ENCODE measurements at regions not wholly inside any gene's neighbourhood (a gene's known extent, or its start where the extent isn't known, plus 50 kb on each side); places are given as distances from the start of the nearest gene placed in this dataset.
A peak's percentile ranks its signal among the peaks of the same experiment; 100 is the strongest.

DNA sequence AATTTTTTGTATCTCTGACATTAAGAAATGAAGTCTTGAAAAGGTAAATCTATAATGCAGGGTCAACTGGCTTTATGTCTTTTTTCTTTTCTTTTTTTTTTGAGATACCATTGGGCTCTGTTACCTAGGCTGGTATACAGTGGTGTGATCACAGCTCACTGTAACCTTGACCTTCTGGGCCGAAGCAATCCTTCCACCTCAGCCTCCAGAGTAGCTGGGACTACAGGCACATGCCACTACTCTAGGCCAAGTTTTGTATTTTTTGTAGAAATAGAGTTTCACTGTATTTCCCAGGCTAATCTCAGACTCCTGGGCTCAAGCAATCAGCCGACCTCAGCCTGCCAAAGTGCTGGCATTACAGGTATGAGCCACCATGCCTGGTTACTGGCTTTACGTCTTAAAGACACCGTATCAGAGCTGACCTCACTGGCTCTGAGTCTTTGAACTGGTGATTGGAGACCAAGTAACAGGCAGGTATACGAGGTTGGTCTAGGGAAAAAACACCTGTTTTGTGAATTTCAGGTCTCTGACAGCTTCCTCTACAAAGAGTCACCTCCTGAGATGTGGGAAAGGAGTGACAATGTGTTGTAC, 70.4 kb upstream of the GPBP1 start:
- peak overlapping the region in 1 of 2 experiments; percentile 60; a peak in 3 of 6 replicates for H3K27ac ChIP-seq
- CTCF ChIA-PET = no interaction called here
- 67% methylated on average over 5 of the region's 5 CpGs for WGBS (ENCODE audit: missing lambda C conversion rate)
- POLR2A ChIA-PET = no interaction called here
- no peak overlapping the region for H3K4me3 ChIP-seq
- FAIRE-seq = no peak
- no peak for DNase-seq (ENCODE audit: low read depth in 1 of 2, low spot score in 1 of 2)
- peak overlapping the region; percentile 53 for H3K4me2 ChIP-seq
- no peak for TF ChIP-seq RAD21 (conservative IDR thresholded peaks at IDR 0.05 in 1 of 2, IDR thresholded peaks at IDR 0.05 in 1 of 2)
- no peak for TF ChIP-seq POLR2AphosphoS2 (conservative IDR thresholded peaks at IDR 0.05; ENCODE audit: low read length)
- no peak for TF ChIP-seq HOXB13 (CRISPR knock-in tag; IDR thresholded peaks at IDR 0.05; ENCODE audit: low read depth)
- TF ChIP-seq SREBF2 (IDR thresholded peaks at IDR 0.05) = no peak
- ATAC-seq = no peak
- H3K4me1 ChIP-seq = peaks cover 14% of the 10 kb centered on the region
- H3K9me3 ChIP-seq = peaks cover 4% of the 10 kb centered on the region; the same call in 1 of the 3 replicates

DNA sequence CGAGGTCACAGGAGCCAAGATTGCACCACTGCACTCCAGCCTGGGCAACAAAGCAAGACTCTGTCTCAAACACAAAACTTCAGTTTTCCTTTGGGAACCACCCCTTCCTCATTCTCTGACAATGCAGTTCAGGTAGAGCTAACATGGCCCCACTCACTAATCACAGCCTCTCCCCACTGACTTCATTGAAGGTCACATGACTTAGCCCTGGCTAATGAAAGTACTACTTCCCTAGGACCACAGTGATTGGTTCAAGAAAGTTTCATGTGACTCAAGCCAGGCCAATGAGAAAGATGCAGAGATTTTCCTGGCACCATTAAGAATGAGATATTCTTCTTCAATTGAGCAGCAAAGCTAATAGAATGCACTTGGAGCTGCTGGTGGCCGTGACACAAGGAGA, 67.2 kb upstream of the GPBP1 start:
- no peak overlapping the region for H3K4me3 ChIP-seq
- peak in 1 of 2 experiments; percentile 5 for DNase-seq (ENCODE audit: low read depth in 1 of 2, low spot score in 1 of 2)
- CTCF ChIA-PET = interaction anchor here (0.6 kb wide), 2 partner anchors 30 to 1228 kb away, joined by 3 read pairs; no protein-coding TSS in a partner anchor
- no peak for FAIRE-seq
- WGBS (ENCODE audit: missing lambda C conversion rate) = 45% methylated on average over 2 of the region's 2 CpGs
- TF ChIP-seq KDM1A (IDR thresholded peaks at IDR 0.05; ENCODE audit: low read depth) = no peak
- TF ChIP-seq, protein P1, sequence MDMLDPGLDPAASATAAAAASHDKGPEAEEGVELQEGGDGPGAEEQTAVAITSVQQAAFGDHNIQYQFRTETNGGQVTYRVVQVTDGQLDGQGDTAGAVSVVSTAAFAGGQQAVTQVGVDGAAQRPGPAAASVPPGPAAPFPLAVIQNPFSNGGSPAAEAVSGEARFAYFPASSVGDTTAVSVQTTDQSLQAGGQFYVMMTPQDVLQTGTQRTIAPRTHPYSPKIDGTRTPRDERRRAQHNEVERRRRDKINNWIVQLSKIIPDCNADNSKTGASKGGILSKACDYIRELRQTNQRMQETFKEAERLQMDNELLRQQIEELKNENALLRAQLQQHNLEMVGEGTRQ (IDR thresholded peaks at IDR 0.05) = peak; percentile 26; the same call in 1 of the 2 replicates
- no peak for TF ChIP-seq ZC3H11A (IDR thresholded peaks at IDR 0.05)
- no peaks in the 10 kb centered on the region for H3K9me3 ChIP-seq
- no peak overlapping the region for H3K27ac ChIP-seq
- H3K4me1 ChIP-seq = peaks cover 14% of the 10 kb centered on the region
- ATAC-seq = no peak
- POLR2A ChIA-PET = no interaction called here
- no peak overlapping the region for H3K4me2 ChIP-seq

DNA sequence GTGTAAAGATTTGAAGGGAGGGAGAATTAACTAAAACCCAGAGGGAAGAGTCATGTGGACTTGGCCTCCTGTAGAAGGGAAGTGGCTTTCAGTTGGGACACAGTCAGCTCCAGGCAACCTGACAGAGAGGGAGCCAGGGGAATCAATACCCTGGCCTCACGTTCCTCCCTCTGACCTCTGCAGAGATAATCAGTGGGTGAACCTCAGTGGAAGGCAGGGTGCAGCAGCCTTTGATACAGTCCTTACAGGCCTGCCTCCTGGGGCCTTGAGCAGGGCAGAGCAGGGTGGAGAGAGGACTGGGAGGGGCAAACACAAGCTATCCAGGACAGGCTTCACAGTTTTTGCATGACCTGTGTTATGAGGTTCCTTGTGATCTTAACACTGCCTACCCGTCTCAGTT, 61.9 kb upstream of the GPBP1 start:
- FAIRE-seq (no peak), DNase-seq (ENCODE audit: low read depth in 1 of 2, low spot score in 1 of 2) (no peak), ATAC-seq (peak in 1 of 2 experiments; percentile 24; a peak in 1 of 6 replicates)
- ChIA-PET CTCF (no interaction called here), POLR2A (no interaction called here)
- H3K4me1 ChIP-seq = no peaks in the 10 kb centered on the region
- no peak overlapping the region for H3K4me2 ChIP-seq
- no peak overlapping the region for H3K27ac ChIP-seq
- no peak overlapping the region for H3K4me3 ChIP-seq
- TF ChIP-seq SREBF2 (IDR thresholded peaks at IDR 0.05) = no peak
- no peak for TF ChIP-seq CHD2 (IDR thresholded peaks at IDR 0.05; ENCODE audit: low read length, partially characterized antibody)
- TF ChIP-seq, protein P1 (IDR thresholded peaks at IDR 0.05) = no peak
- no peak for TF ChIP-seq POLR2AphosphoS2 (conservative IDR thresholded peaks at IDR 0.05; ENCODE audit: low read length)
- TF ChIP-seq EHF (CRISPR knock-in tag; IDR thresholded peaks at IDR 0.05) = no peak
- TF ChIP-seq CEBPB (IDR thresholded peaks at IDR 0.05) = no peak
- no peak for TF ChIP-seq KDM1A (IDR thresholded peaks at IDR 0.05; ENCODE audit: low read depth)
- no peak for TF ChIP-seq GATA3 (IDR thresholded peaks at IDR 0.05; ENCODE audit: borderline replicate concordance)
- TF ChIP-seq SMC3 (IDR thresholded peaks at IDR 0.05) = no peak
- no peak for TF ChIP-seq ZNF302 (CRISPR knock-in tag; IDR thresholded peaks at IDR 0.05)
- TF ChIP-seq, protein P2, sequence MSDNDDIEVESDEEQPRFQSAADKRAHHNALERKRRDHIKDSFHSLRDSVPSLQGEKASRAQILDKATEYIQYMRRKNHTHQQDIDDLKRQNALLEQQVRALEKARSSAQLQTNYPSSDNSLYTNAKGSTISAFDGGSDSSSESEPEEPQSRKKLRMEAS (IDR thresholded peaks at IDR 0.05) = no peak
- TF ChIP-seq, protein P3, sequence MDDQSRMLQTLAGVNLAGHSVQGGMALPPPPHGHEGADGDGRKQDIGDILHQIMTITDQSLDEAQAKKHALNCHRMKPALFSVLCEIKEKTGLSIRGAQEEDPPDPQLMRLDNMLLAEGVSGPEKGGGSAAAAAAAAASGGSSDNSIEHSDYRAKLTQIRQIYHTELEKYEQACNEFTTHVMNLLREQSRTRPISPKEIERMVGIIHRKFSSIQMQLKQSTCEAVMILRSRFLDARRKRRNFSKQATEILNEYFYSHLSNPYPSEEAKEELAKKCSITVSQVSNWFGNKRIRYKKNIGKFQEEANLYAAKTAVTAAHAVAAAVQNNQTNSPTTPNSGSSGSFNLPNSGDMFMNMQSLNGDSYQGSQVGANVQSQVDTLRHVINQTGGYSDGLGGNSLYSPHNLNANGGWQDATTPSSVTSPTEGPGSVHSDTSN (IDR thresholded peaks at IDR 0.05) = no peak
- TF ChIP-seq HDAC2 (IDR thresholded peaks at IDR 0.05) = no peak
- TF ChIP-seq, protein P4, sequence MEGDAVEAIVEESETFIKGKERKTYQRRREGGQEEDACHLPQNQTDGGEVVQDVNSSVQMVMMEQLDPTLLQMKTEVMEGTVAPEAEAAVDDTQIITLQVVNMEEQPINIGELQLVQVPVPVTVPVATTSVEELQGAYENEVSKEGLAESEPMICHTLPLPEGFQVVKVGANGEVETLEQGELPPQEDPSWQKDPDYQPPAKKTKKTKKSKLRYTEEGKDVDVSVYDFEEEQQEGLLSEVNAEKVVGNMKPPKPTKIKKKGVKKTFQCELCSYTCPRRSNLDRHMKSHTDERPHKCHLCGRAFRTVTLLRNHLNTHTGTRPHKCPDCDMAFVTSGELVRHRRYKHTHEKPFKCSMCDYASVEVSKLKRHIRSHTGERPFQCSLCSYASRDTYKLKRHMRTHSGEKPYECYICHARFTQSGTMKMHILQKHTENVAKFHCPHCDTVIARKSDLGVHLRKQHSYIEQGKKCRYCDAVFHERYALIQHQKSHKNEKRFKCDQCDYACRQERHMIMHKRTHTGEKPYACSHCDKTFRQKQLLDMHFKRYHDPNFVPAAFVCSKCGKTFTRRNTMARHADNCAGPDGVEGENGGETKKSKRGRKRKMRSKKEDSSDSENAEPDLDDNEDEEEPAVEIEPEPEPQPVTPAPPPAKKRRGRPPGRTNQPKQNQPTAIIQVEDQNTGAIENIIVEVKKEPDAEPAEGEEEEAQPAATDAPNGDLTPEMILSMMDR (IDR thresholded peaks at IDR 0.05) = no peak
- no peak for TF ChIP-seq EHMT2 (IDR thresholded peaks at IDR 0.05; ENCODE audit: low read depth)
- no peak for TF ChIP-seq MAFK (IDR thresholded peaks at IDR 0.05; ENCODE audit: partially characterized antibody)
- H3K9me3 ChIP-seq = no peaks in the 10 kb centered on the region
- WGBS (ENCODE audit: missing lambda C conversion rate) = 42% methylated on average over 2 of the region's 2 CpGs

Measured in A549 (cell line).